ENCODE measurements at regions not wholly inside any gene's neighbourhood (a gene's known extent, or its start where the extent isn't known, plus 50 kb on each side); places are given as distances from the start of the nearest gene placed in this dataset.

GRCh38 chr2:16473575-16473974 lies 192.1 kb downstream of the CYRIA start:
- Histone ChIP-seq H3K36me3 (ENCODE audit: control insufficient read depth, insufficient read depth, low read length) (no peaks in the 10 kb centered on the region), H3K4me3 (replicated peaks; ENCODE audit: low read depth, low read length) (no peak overlapping the region), H3K27me3 (replicated peaks; ENCODE audit: control insufficient read depth, insufficient read depth, low read length) (no peaks in the 10 kb centered on the region)
- DNase-seq (ENCODE audit: extremely low read depth, insufficient read length), result no peak
- no peak for TF ChIP-seq CTCF (IDR thresholded peaks at IDR 0.05; ENCODE audit: insufficient read depth, low read length, poor library complexity, severe bottlenecking)

GRCh38 chr2:16470936-16471490 lies 194.6 kb downstream of the CYRIA start:
- no peak for TF ChIP-seq CTCF (IDR thresholded peaks at IDR 0.05; ENCODE audit: insufficient read depth, low read length, poor library complexity, severe bottlenecking)
- Histone ChIP-seq H3K4me3 (replicated peaks; ENCODE audit: low read depth, low read length) (no peak overlapping the region), H3K27me3 (replicated peaks; ENCODE audit: control insufficient read depth, insufficient read depth, low read length) (no peaks in the 10 kb centered on the region; the same call in 1 of the 2 replicates), H3K36me3 (ENCODE audit: control insufficient read depth, insufficient read depth, low read length) (no peaks in the 10 kb centered on the region)
- DNase-seq (ENCODE audit: extremely low read depth, insufficient read length), result no peak

- H3K36me3 ChIP-seq (ENCODE audit: control insufficient read depth, insufficient read depth, low read length), result no peaks in the 10 kb centered on the region
- TF ChIP-seq CTCF (IDR thresholded peaks at IDR 0.05; ENCODE audit: insufficient read depth, low read length, poor library complexity, severe bottlenecking), result no peak
- H3K4me3 ChIP-seq (replicated peaks; ENCODE audit: low read depth, low read length), result no peak overlapping the region
- H3K27me3 ChIP-seq (replicated peaks; ENCODE audit: control insufficient read depth, insufficient read depth, low read length), result no peaks in the 10 kb centered on the region; the same call in 1 of the 2 replicates
- DNase-seq (ENCODE audit: extremely low read depth, insufficient read length), result no peak
Observed at GRCh38 chr2:16466821-16467151, 198.8 kb downstream of the CYRIA start.

GRCh38 chr2:16466133-16466820 lies 199.4 kb downstream of the CYRIA start:
- Histone ChIP-seq H3K4me3 (replicated peaks; ENCODE audit: low read depth, low read length) (no peak overlapping the region), H3K36me3 (ENCODE audit: control insufficient read depth, insufficient read depth, low read length) (no peaks in the 10 kb centered on the region), H3K27me3 (replicated peaks; ENCODE audit: control insufficient read depth, insufficient read depth, low read length) (no peaks in the 10 kb centered on the region; the same call in 1 of the 2 replicates)
- TF ChIP-seq CTCF (IDR thresholded peaks at IDR 0.05; ENCODE audit: insufficient read depth, low read length, poor library complexity, severe bottlenecking), result no peak
- DNase-seq (ENCODE audit: extremely low read depth, insufficient read length), result no peak

- no peak for TF ChIP-seq CTCF (IDR thresholded peaks at IDR 0.05; ENCODE audit: insufficient read depth, low read length, poor library complexity, severe bottlenecking)
- Histone ChIP-seq H3K36me3 (ENCODE audit: control insufficient read depth, insufficient read depth, low read length) (no peaks in the 10 kb centered on the region), H3K27me3 (replicated peaks; ENCODE audit: control insufficient read depth, insufficient read depth, low read length) (no peaks in the 10 kb centered on the region; the same call in 1 of the 2 replicates), H3K4me3 (replicated peaks; ENCODE audit: low read depth, low read length) (no peak overlapping the region)
- no peak for DNase-seq (ENCODE audit: extremely low read depth, insufficient read length)
Observed at GRCh38 chr2:16464641-16465040, 201.0 kb downstream of the CYRIA start.
